Esophagus muscularis mucosa (tissue), 4 donors: ENCODE measurements at regions not wholly inside any gene's neighbourhood (a gene's known extent, or its start where the extent isn't known, plus 50 kb on each side); places are given as distances from the start of the nearest gene placed in this dataset.

Source experiments
- CTCF ChIP-seq, 3 experiments: fragments of 200-600 bp in 2 of 3; fragments of 450-650 bp in 1 of 3; sonication (generic) in 2 of 3; IDR thresholded peaks; one replicate each; pipeline ENCODE4 v1.5.1; 2017 to 2019; ENCODE audit warnings: antibody characterized with exemption in 3 of 3, mild to moderate bottlenecking in 2 of 3, moderate library complexity in 1 of 3
- EP300 ChIP-seq: sonication (generic); formaldehyde crosslinking; IDR thresholded peaks from one replicate; pipeline ENCODE4 v1.6.1; 2017; ENCODE audit warnings: antibody characterized with exemption
- POLR2A ChIP-seq: fragments of 450-650 bp; IDR thresholded peaks from one replicate; pipeline ENCODE4 v1.6.1; 2017; ENCODE audit warnings: antibody characterized with exemption, moderate library complexity, mild to moderate bottlenecking, low read depth

DNA sequence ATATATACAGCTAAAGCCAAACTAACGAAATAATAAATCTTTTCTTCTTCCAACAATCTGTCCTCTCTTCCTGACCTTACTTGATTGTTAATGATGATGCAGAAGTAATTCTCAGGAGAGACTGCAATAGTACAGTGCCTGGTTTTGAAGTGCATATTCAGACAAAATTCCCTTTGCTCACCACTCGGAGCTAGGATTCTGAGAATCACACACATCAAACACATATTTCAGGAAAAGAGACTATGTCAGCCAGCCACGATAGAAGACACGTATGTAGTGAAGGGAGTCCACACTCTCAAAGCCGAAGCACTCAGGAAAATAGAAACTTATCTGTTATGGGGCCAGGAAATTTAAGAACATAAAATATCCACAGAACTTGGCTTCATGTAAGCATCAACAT, 362.5 kb upstream of the FAT1 start:
- no peak for TF ChIP-seq CTCF (IDR thresholded peaks at IDR 0.05)
- no peak for TF ChIP-seq EP300
- TF ChIP-seq POLR2A = no peak
